ENCODE measurements at regions not wholly inside any gene's neighbourhood (a gene's known extent, or its start where the extent isn't known, plus 50 kb on each side); places are given as distances from the start of the nearest gene placed in this dataset.

DNA sequence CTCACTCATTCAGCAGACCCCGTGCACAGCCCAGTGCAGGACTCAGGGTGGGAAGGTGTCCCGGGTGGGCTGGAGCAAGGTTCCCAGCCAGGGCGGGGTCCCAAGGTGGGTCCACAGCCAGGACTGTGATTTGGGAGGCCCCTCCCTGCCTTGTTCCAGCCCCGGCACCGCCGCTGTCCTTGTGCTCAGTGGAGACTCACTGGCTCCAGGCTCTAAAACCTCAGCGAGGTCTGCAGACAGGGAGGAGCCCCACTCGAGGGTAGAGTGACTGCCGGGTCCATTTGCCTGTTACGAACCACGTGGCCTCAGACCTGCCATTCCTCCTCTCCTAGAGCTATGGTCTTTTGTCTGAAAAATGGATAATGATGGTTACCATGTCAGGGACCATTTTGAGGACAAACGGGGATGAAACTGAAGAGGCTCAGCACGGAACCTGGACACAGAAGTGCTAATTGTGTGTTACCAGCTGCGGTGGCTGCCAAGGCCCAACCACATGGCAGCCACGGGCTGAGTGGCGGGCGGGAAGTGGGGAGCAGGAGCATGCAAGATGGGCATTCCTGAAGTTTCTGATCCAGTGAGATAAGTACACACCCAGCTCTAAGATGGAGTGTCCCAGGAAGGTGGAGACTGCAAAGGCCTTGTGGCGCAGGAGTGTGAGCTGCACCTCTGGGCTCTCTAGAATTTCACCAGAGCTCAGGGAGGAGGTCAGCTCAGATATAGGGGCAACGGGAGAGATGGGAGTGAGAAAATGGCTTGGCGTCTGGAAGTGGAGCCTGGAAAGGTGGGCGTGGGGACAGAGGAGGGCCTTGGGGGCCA, 317.6 kb downstream of the SEC14L1 start:
- DNase-seq (ENCODE audit: low read depth), result no peak

DNA sequence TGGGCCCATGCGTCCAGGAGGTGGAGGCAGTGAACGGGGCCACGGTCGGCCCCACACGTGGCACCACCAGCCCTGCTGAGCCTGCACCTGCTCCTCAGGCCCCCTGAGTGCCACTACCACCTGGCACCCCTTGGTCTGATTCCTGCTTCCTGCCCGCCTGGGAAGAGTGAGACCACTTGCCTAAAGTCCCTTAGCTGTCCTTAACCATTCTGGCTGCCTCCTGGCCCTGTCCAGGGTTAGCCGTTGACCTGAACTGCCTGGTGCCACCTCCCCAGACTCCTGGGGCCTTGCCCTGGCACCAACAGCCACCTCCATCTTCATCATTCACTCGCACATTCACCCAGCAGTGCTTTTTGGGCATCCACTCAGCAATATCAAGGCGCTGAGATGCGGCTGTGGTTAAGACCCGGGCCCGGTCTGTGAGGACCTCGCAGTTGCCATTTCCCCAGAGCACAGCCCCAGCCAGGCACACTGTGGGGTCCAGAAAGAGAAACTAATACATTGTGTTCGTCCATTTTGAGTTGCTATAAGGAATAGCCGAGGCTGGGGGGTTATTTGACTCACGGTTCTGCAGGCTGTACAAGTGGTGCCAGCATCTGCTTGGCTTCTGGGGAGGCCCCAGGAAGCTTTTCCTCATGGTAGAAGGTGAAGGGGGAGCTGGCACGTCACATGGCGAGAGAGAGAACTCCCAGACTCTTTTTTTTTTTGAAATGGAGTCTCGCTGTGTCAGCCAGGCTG, 318.4 kb downstream of the SEC14L1 start:
- DNase-seq (ENCODE audit: low read depth), result no peak

- DNase-seq (ENCODE audit: low read depth), result no peak
Observed at GRCh38 chr17:77460514-77461046, 319.8 kb downstream of the SEC14L1 start.

GRCh38 chr17:77461277-77462057, 320.7 kb downstream of the SEC14L1 start:
- DNase-seq (ENCODE audit: low read depth), result no peak

DNA sequence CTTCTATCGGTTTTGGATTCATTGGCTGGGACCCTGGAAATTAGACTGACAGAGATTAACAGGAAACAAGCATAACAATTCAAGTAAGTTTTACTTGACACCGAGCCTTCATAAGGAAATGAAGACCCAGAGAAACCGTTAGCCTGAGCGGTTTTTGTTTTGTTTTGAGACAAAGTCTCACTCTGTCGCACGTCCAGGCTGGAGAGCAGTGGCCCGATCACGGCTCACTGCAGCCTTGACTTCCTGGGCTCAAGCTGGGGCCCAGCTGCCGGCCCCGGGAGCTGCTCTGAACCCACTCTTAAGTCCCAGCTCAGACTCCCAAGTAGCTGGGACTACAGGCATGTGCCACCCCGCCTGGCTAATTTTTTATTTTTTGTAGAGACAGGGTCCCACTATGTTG, 321.3 kb downstream of the SEC14L1 start:
- no peak for DNase-seq (ENCODE audit: low read depth)

- no peak for DNase-seq (ENCODE audit: low read depth)
Observed at GRCh38 chr17:77462553-77463497, 322.1 kb downstream of the SEC14L1 start.

DNA sequence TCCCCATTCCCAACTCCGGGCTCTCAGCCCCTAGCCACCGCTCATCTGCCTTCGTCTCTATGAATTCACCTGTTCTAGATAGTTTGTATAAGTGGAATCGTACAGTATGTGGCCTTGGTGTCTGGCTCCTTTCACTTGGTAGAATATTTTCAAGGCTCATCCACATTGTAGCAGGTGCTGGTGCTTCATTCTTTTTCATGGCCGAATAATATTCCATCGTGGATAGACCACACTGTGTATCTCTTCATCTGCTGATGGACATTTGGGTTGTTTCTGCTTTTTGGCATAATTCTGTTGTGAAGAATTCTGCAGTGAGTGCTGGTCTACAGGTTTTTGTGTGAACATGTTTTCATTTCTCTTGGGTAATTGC, 324.2 kb downstream of the SEC14L1 start:
- DNase-seq (ENCODE audit: low read depth), result no peak

DNA sequence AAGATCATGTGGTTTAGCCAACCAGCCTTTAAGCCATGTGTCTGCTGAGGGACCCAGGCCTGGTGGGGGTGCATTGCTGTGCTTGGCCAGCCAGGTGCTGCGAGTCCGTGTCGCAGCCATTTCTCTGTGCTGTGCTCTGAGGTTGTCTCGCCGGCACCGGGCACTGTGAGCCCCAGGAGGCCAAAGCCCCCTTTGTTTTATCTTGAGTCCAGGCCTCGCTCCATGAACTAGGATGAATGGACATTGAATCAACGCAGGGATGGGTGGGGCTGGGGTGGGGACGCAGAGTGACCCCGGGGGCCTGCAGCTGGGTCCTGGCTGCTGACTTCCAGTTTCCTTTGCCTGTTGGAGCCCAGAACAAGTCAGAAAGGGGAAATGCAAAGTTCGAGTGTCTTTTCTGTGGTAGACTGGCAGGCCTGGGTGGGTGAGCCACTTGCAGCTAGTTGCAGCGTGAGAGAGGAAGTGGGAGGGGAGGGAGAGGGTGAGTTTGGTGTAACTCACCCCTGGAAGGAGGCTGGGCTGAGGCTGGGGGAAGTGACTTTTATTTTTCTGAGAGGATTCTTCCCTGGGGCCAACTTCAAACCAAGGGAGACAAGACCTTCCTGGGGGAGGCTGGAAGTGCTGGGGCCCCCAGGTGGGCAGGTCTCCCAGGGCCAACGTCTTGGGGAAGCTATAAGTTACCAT, 324.7 kb downstream of the SEC14L1 start:
- no peak for DNase-seq (ENCODE audit: low read depth)

DNA sequence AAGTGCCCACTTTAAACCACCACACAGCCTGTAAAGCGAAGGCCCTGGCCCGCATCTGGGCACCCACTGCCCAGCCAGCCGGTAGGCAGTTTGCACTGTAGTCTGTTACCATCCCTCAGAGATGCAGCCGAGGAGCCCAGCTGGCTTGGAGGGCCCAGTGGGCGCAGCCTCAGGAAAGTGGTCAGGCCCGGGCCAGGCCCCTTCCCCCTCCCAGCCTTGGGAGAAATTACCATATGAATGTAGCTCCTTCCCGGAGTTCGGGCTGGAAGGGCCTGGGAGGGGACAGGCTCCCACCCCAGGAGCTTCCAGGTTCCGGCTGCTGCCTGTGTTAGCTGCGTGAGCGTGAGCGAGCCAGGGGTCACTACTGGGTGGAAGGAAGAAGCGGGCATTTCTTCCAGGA, 325.4 kb downstream of the SEC14L1 start:
- no peak for DNase-seq (ENCODE audit: low read depth)

GRCh38 chr17:77466596-77467223, 325.9 kb downstream of the SEC14L1 start:
- no peak for DNase-seq (ENCODE audit: low read depth)

GRCh38 chr17:77467521-77467920, 326.8 kb downstream of the SEC14L1 start:
- no peak for DNase-seq (ENCODE audit: low read depth)

DNA sequence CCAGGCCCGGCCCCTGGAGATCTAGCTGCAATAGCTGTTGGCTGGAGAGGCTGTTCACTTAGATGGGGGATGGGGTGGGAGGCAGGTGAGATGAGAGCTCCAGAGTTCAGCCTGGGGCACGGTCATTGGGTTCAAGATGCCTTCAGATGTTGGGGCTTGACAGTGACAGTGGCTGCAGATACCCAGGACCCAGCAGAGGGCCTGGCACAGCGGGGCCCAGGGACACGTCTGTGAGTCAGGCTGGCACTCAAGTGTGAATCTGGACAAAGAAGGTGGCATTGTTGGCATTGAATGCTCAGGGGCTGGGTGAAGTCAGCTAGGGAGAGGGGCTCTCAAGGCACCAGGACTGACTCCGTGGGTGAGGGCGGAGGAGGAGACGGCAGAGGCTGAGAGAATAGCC, 328.1 kb downstream of the SEC14L1 start:
- DNase-seq (ENCODE audit: low read depth), result no peak

- no peak for DNase-seq (ENCODE audit: low read depth)
Observed at GRCh38 chr17:77470330-77470786, 329.6 kb downstream of the SEC14L1 start.

GRCh38 chr17:77470800-77471733, 330.3 kb downstream of the SEC14L1 start:
- DNase-seq (ENCODE audit: low read depth), result no peak

GRCh38 chr17:77471984-77472461, 331.3 kb downstream of the SEC14L1 start:
- DNase-seq (ENCODE audit: low read depth), result no peak

DNA sequence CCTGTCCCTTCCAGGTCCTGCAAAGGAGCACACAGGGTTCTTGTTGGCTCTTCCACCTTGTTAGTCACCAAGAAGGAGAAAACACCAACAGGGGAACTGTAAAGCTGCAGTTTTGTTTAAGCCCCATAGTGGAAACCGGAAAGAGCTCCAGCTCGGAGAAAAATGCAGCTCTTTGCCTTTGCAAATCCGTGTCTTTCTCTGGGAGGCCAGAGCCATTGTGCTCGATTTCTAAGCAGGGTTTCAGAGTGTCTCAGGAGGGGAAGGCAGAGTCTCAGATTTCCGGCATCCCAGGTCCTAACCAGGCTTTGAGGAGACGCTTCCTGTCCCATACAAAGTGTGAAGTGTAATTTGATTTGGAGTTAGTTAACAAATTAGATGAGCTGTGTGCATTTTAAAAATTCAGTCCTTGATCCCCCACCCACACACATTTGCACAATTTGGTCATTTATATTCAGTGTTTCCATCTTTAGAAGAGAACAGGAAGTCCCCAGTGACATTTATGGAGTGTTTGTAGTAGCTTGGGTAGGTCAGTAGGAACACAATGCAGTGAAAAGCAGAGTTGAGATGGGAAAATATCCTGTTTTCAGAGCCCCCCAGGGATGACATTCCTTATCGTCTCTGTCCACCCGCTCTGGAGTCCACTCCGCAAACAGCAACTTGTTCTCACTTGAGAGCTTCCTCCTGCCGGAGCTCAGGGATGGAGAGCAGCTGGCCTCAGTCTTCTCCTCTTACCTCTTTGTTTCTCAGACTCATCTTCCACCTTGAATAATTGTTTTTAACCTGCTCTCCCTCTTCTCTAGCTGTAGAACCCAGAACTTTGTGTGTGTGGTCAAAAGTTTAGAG, 331.9 kb downstream of the SEC14L1 start:
- no peak for DNase-seq (ENCODE audit: low read depth)

DNA sequence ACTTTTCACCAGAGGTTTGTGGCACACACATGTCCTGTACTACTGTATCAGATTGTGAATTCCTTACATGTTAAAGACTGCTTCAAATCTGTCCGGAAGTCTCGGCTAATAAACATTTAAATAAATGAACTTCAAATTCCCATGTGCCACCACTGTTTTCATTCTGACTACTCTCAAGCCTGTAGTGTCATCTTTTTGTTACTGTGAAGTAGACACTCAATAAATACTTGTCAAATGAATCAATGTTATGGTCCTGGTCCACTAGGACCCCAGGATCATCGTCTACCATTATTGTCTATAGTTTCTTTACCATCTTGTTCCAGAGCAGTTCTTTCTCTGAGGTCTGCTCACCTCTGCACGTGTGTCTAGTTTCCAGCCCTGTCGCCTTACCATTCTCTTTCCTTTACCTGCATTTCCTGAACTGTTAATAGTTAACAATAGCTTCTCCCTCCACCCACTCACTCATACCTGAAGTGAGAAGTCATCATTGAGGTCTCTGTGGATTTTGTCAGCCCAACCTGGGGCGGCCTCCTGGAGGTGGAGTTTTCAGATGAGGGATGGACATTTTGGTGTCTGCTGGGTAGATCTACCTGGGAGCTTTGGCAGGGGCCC, 333.0 kb downstream of the SEC14L1 start:
- DNase-seq (ENCODE audit: low read depth), result no peak

All from activated T-cell treated with anti-CD3 and anti-CD28 coated beads for 48 hours (primary cell).